ENCODE measurements at regions not wholly inside any gene's neighbourhood (a gene's known extent, or its start where the extent isn't known, plus 50 kb on each side); places are given as distances from the start of the nearest gene placed in this dataset.

DNA sequence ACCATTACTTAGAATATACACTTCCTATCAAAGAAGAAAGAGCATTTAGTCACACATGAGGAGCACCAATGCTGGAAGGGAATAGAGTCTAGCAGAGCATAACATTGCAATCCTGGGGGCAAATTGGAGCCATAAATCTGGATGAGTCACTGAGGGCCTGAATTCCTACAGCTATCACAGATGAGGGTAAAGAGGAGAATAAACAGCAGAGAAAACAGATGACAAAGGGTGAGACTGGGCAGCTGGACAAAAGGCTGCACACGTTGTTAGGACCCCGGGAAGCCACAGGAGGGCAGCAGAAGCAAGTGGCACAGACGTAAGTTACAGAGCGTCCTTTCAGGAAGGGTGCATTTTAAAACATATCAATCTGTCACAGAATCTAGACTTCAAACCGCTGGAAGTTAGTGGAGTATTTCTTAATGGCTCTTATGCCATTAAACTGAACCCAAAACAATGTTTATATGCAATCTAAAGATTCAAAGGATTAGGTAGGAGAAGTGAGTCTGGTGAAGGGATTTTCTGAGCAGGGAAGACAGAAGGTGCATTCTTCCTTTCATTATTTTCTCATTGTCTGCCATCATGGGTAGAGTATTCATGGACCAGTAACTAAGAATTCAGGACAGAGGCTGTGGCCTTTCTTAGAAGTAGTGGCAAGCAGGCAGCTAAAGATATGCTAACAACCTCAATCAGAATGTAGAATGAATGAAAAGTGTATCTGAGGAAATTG, 159.8 kb upstream of the DAAM1 start:
- H3K27me3 ChIP-seq (ENCODE audit: insufficient read depth, low read length) = no peaks in the 10 kb centered on the region
- TF ChIP-seq EZH2 (IDR thresholded peaks at IDR 0.05; ENCODE audit: borderline replicate concordance, low read length) (no peak), CTCF (IDR thresholded peaks at IDR 0.05; ENCODE audit: low read length) (peak; percentile 92)
- no peak overlapping the region for H3K4me3 ChIP-seq (ENCODE audit: low read depth, low read length, poor library complexity, severe bottlenecking)
- H3K36me3 ChIP-seq (ENCODE audit: insufficient read depth, low read length) = no peaks in the 10 kb centered on the region
- H3K9ac ChIP-seq (ENCODE audit: low read length) = no peak overlapping the region
- H2AFZ ChIP-seq (ENCODE audit: low read length) = no peak overlapping the region
- H3K79me2 ChIP-seq (ENCODE audit: insufficient read depth, low read length) = no peaks in the 10 kb centered on the region
- H3F3A ChIP-seq (ENCODE audit: insufficient read depth, low read length) = no peaks in the 10 kb centered on the region
- H3K4me2 ChIP-seq (ENCODE audit: low read length) = no peak overlapping the region
- H3K4me1 ChIP-seq (ENCODE audit: insufficient read depth, low read length, severe bottlenecking) = peaks cover 3% of the 10 kb centered on the region
- no peaks in the 10 kb centered on the region for H3K9me3 ChIP-seq (ENCODE audit: low read length)
- H3K27ac ChIP-seq (ENCODE audit: low read depth, low read length, poor library complexity, severe bottlenecking) = no peak overlapping the region
- H3K9me2 ChIP-seq (ENCODE audit: low read depth, low read length) = no peaks in the 10 kb centered on the region
- H4K20me1 ChIP-seq (ENCODE audit: insufficient read depth, low read length) = no peaks in the 10 kb centered on the region

DNA sequence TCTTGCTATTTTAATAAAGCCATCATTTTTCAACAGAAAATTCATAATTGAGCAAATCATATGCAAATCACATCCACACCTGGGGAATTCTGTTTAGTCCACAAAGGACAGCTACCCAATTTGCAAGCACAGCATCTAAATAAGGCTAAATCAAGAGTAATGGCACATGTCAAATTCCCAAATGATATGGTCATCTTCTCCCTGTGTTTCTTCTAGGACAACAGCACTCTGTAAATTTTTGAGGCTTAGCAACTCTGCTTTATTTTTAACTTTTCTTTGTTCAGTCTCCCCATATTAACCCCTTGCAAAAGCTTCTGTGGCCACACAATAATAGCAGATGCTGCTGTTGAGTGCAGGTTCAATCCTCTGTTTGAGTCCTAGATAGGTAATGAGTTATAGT, 155.6 kb upstream of the DAAM1 start:
- H4K20me1 ChIP-seq (ENCODE audit: insufficient read depth, low read length) = no peaks in the 10 kb centered on the region
- peaks cover 3% of the 10 kb centered on the region for H3K4me1 ChIP-seq (ENCODE audit: insufficient read depth, low read length, severe bottlenecking)
- no peak overlapping the region for H3K4me3 ChIP-seq (ENCODE audit: low read depth, low read length, poor library complexity, severe bottlenecking)
- no peaks in the 10 kb centered on the region for H3F3A ChIP-seq (ENCODE audit: insufficient read depth, low read length)
- no peak overlapping the region for H2AFZ ChIP-seq (ENCODE audit: low read length)
- no peaks in the 10 kb centered on the region for H3K79me2 ChIP-seq (ENCODE audit: insufficient read depth, low read length)
- H3K4me2 ChIP-seq (ENCODE audit: low read length) = no peak overlapping the region
- no peaks in the 10 kb centered on the region for H3K9me3 ChIP-seq (ENCODE audit: low read length)
- no peaks in the 10 kb centered on the region for H3K36me3 ChIP-seq (ENCODE audit: insufficient read depth, low read length)
- H3K27me3 ChIP-seq (ENCODE audit: insufficient read depth, low read length) = no peaks in the 10 kb centered on the region
- H3K9me2 ChIP-seq (ENCODE audit: low read depth, low read length) = no peaks in the 10 kb centered on the region
- no peak overlapping the region for H3K9ac ChIP-seq (ENCODE audit: low read length)
- TF ChIP-seq EZH2 (IDR thresholded peaks at IDR 0.05; ENCODE audit: borderline replicate concordance, low read length) = no peak
- no peak for TF ChIP-seq CTCF (IDR thresholded peaks at IDR 0.05; ENCODE audit: low read length)
- no peak overlapping the region for H3K27ac ChIP-seq (ENCODE audit: low read depth, low read length, poor library complexity, severe bottlenecking)

- Histone ChIP-seq H3K4me2 (ENCODE audit: low read length) (no peak overlapping the region), H3K9me3 (ENCODE audit: low read length) (no peaks in the 10 kb centered on the region), H3F3A (ENCODE audit: insufficient read depth, low read length) (no peaks in the 10 kb centered on the region), H3K4me1 (ENCODE audit: insufficient read depth, low read length, severe bottlenecking) (no peaks in the 10 kb centered on the region), H4K20me1 (ENCODE audit: insufficient read depth, low read length) (no peaks in the 10 kb centered on the region), H3K27me3 (ENCODE audit: insufficient read depth, low read length) (no peaks in the 10 kb centered on the region), H3K9me2 (ENCODE audit: low read depth, low read length) (no peaks in the 10 kb centered on the region), H3K9ac (ENCODE audit: low read length) (no peak overlapping the region), H2AFZ (ENCODE audit: low read length) (no peak overlapping the region), H3K36me3 (ENCODE audit: insufficient read depth, low read length) (no peaks in the 10 kb centered on the region), H3K27ac (ENCODE audit: low read depth, low read length, poor library complexity, severe bottlenecking) (no peak overlapping the region), H3K4me3 (ENCODE audit: low read depth, low read length, poor library complexity, severe bottlenecking) (no peak overlapping the region), H3K79me2 (ENCODE audit: insufficient read depth, low read length) (no peaks in the 10 kb centered on the region)
- no peak for TF ChIP-seq EZH2 (IDR thresholded peaks at IDR 0.05; ENCODE audit: borderline replicate concordance, low read length)
- TF ChIP-seq CTCF (IDR thresholded peaks at IDR 0.05; ENCODE audit: low read length) = no peak
Measured at GRCh38 chr14:59036134-59036533, 152.3 kb upstream of the DAAM1 start.

Measured in OCI-LY1 (cell line).